ENCODE measurements at regions not wholly inside any gene's neighbourhood (a gene's known extent, or its start where the extent isn't known, plus 50 kb on each side); places are given as distances from the start of the nearest gene placed in this dataset.

- intact Hi-C loops (cut with micrococcal nuclease): no loop called here
- no TSS peak for BruUV-seq (replicated peaks)
Measured at GRCh38 chr6:4670824-4671409, 105.3 kb upstream of the CDYL start.

More at GRCh38 chr6:4670824-4671409, 105.3 kb upstream of the CDYL start:
- Histone ChIP-seq H2AFZ (ENCODE audit: low read depth, low read length) (no peak overlapping the region), H3K4me1 (replicated peaks in 1 of 2; ENCODE audit: control insufficient read depth in 2 of 2, insufficient read depth in 2 of 2, low read length in 2 of 2) (peaks cover 1 to 28% of the 10 kb centered on the region in 2 experiments; a peak in 4 of 5 replicates), H3K9ac (ENCODE audit: insufficient read depth in 1 of 2, low read depth in 2 of 2, low read length in 2 of 2) (no peak overlapping the region), H3K36me3 (ENCODE audit: control insufficient read depth, insufficient read depth, low read length) (no peaks in the 10 kb centered on the region), H3K27me3 (ENCODE audit: control insufficient read depth in 2 of 2, insufficient read depth in 2 of 2, low read length in 2 of 2) (peaks cover 0 to 10% of the 10 kb centered on the region in 2 experiments; a peak in 2 of 5 replicates), H3K4me2 (ENCODE audit: insufficient read depth, low read length) (no peak overlapping the region), H4K20me1 (replicated peaks; ENCODE audit: control insufficient read depth, insufficient read depth, low read length) (no peaks in the 10 kb centered on the region), H3K27ac (ENCODE audit: extremely low read depth, low read depth, low read length) (no peak overlapping the region), H3K79me2 (ENCODE audit: control insufficient read depth, insufficient read depth, low read length) (no peaks in the 10 kb centered on the region), H3K9me1 (ENCODE audit: control insufficient read depth, insufficient read depth, low read length) (no peaks in the 10 kb centered on the region), H3K4me3 (no peak overlapping the region), H3K9me3 (replicated peaks; ENCODE audit: control insufficient read depth, insufficient read depth, low read depth, low read length) (no peaks in the 10 kb centered on the region)
- ChIA-PET POLR2A (no interaction called here), CTCF (ENCODE audit: low intra/inter-chr PET ratio) (no interaction called here)
- DNase-seq (ENCODE audit: extremely low read depth in 1 of 4, low spot score in 3 of 4) (no peak), ATAC-seq (no peak), FAIRE-seq (no peak)
- in situ Hi-C loops (cut with MboI): no loop called here
- TF ChIP-seq GATAD2A (IDR thresholded peaks at IDR 0.05) (no peak), TAF1 (IDR thresholded peaks at IDR 0.05; ENCODE audit: control insufficient read depth, extremely low read depth, insufficient read depth, low read length, severe bottlenecking) (no peak), WHSC1 (IDR thresholded peaks at IDR 0.05; ENCODE audit: low read length) (no peak), FOXM1 (IDR thresholded peaks at IDR 0.05; ENCODE audit: low read depth) (no peak), FOXM1 (CRISPR knock-in tag; IDR thresholded peaks at IDR 0.05; ENCODE audit: low read depth) (no peak), TBL1XR1 (IDR thresholded peaks at IDR 0.05; ENCODE audit: low read length in 2 of 2) (no peak), CTCFL (IDR thresholded peaks at IDR 0.05; ENCODE audit: borderline replicate concordance, insufficient read depth, low read depth, low read length, poor library complexity, severe bottlenecking) (no peak), NFYB (IDR thresholded peaks at IDR 0.05; ENCODE audit: extremely low read depth, insufficient read length) (no peak), KDM1A (IDR thresholded peaks at IDR 0.05) (no peak), TFE3 (CRISPR knock-in tag; IDR thresholded peaks at IDR 0.05) (no peak)
- whole genome bisulfite sequencing (ENCODE audit: insufficient coverage, low coverage, missing lambda C conversion rate): 8% methylated on average over 2 of the region's 2 CpGs

All from K562 (cell line).